Calu3 (cell line): ENCODE measurements at regions not wholly inside any gene's neighbourhood (a gene's known extent, or its start where the extent isn't known, plus 50 kb on each side); places are given as distances from the start of the nearest gene placed in this dataset.

Experiments used
- BruUV-seq: library from RNA; stranded (reverse); fragments of 400-500 nt; replicated peaks from 2 replicates; lab custom pipeline; 2021; lab: Mats Ljungman, UMichigan
- CTCF ChIA-PET: fragments of 300-600 bp; sonication (Branson Sonifier 250); formaldehyde crosslinking; loops from one replicate; lab custom pipeline; 2022; ENCODE audit warnings: antibody characterized with exemption; lab: Charles Lee
- DNase-seq: peaks from one replicate; pipeline ENCODE4 v3.0.0; 2022
- H3K27ac Mint-ChIP-seq: one replicate; pipeline ENCODE4 v1.8.0; 2022; ENCODE audit warnings: mixed read lengths; ENCODE audit not compliant: unreplicated experiment
- H3K27me3 Mint-ChIP-seq: one replicate; pipeline ENCODE4 v1.8.0; 2022; ENCODE audit warnings: mixed read lengths; ENCODE audit not compliant: unreplicated experiment
- H3K36me3 Mint-ChIP-seq: one replicate; pipeline ENCODE4 v1.8.0; 2022; ENCODE audit warnings: mild to moderate bottlenecking, moderate library complexity, mixed read lengths; ENCODE audit not compliant: insufficient read depth, unreplicated experiment
- H3K4me1 Mint-ChIP-seq: one replicate; pipeline ENCODE4 v1.8.0; 2022; ENCODE audit warnings: mild to moderate bottlenecking, low read depth, mixed read lengths; ENCODE audit not compliant: unreplicated experiment
- H3K4me3 Mint-ChIP-seq: one replicate; pipeline ENCODE4 v1.8.0; 2022; ENCODE audit warnings: mild to moderate bottlenecking, low read depth, moderate library complexity, mixed read lengths; ENCODE audit not compliant: unreplicated experiment
- H3K9me3 Mint-ChIP-seq: one replicate; pipeline ENCODE4 v1.8.0; 2022; ENCODE audit warnings: low read depth, mixed read lengths; ENCODE audit not compliant: unreplicated experiment
- CTCF ChIP-seq: fragments of 200-600 bp; IDR thresholded peaks from one replicate; pipeline ENCODE4 v1.8.0; 2022; ENCODE audit warnings: antibody characterized with exemption; ENCODE audit not compliant: unreplicated experiment
- intact Hi-C: fragments of 100-400 bp; cut with micrococcal nuclease; formaldehyde crosslinking; loops from one replicate; pipeline ENCODE4 v1.10.0; 2022; ENCODE audit not compliant: unreplicated experiment

GRCh38 chr1:218079820-218080219, 205.3 kb upstream of the RRP15 start:
- BruUV-seq: no TSS peak
- no peak overlapping the region for H3K27ac Mint-ChIP-seq
- no peaks in the 10 kb centered on the region for H3K27me3 Mint-ChIP-seq
- intact Hi-C loops: no loop called here
- H3K4me1 Mint-ChIP-seq: no peaks in the 10 kb centered on the region
- TF ChIP-seq CTCF: no peak
- peaks cover 2% of the 10 kb centered on the region for H3K9me3 Mint-ChIP-seq
- H3K36me3 Mint-ChIP-seq: no peaks in the 10 kb centered on the region
- DNase-seq: no peak
- no peak overlapping the region for H3K4me3 Mint-ChIP-seq
- CTCF ChIA-PET: no interaction called here

- DNase-seq: no peak
- no peak overlapping the region for H3K27ac Mint-ChIP-seq
- peaks cover 2% of the 10 kb centered on the region for H3K9me3 Mint-ChIP-seq
- no TSS peak for BruUV-seq
- CTCF ChIA-PET: no interaction called here
- no peak for TF ChIP-seq CTCF
- no peaks in the 10 kb centered on the region for H3K27me3 Mint-ChIP-seq
- H3K4me3 Mint-ChIP-seq: no peak overlapping the region
- intact Hi-C loops: no loop called here
- no peaks in the 10 kb centered on the region for H3K36me3 Mint-ChIP-seq
- no peaks in the 10 kb centered on the region for H3K4me1 Mint-ChIP-seq
These were observed 204.2 kb upstream of the RRP15 start for GRCh38 chr1:218080863-218081262.

GRCh38 chr1:218081358-218081757, 203.7 kb upstream of the RRP15 start:
- Mint-ChIP-seq H3K27me3 (no peaks in the 10 kb centered on the region), H3K4me1 (no peaks in the 10 kb centered on the region), H3K9me3 (peaks cover 2% of the 10 kb centered on the region), H3K27ac (no peak overlapping the region), H3K4me3 (no peak overlapping the region), H3K36me3 (no peaks in the 10 kb centered on the region)
- intact Hi-C loops: no loop called here
- no peak for DNase-seq
- no peak for TF ChIP-seq CTCF
- CTCF ChIA-PET: no interaction called here
- no TSS peak for BruUV-seq

- Mint-ChIP-seq H3K9me3 (no peaks in the 10 kb centered on the region), H3K27ac (no peak overlapping the region), H3K4me1 (no peaks in the 10 kb centered on the region), H3K4me3 (no peak overlapping the region), H3K36me3 (no peaks in the 10 kb centered on the region), H3K27me3 (no peaks in the 10 kb centered on the region)
- intact Hi-C loops: no loop called here
- no peak for DNase-seq
- TF ChIP-seq CTCF: no peak
- CTCF ChIA-PET: no interaction called here
- no TSS peak for BruUV-seq
These were observed 194.6 kb upstream of the RRP15 start for GRCh38 chr1:218090459-218090858.
